Mesodermal cell (in vitro differentiated cells): ENCODE measurements at regions not wholly inside any gene's neighbourhood (a gene's known extent, or its start where the extent isn't known, plus 50 kb on each side); places are given as distances from the start of the nearest gene placed in this dataset.
A peak's percentile ranks its signal among the peaks of the same experiment; 100 is the strongest.

Source experiments
- H3K27ac ChIP-seq: 2 replicates; pipeline ENCODE4 v1.7.0; 2013; ENCODE audit warnings: mild to moderate bottlenecking, low read depth, low read length, moderate library complexity; ENCODE audit not compliant: severe bottlenecking
- H3K36me3 ChIP-seq: 2 replicates; pipeline ENCODE4 v1.7.1; 2013; ENCODE audit warnings: mild to moderate bottlenecking, low read length, moderate library complexity; ENCODE audit not compliant: control insufficient read depth, insufficient read depth
- H3K4me1 ChIP-seq: one replicate; pipeline ENCODE4 v1.7.1; 2013; ENCODE audit warnings: mild to moderate bottlenecking, low read length; ENCODE audit not compliant: insufficient read depth, control insufficient read depth, poor library complexity, severe bottlenecking
- H3K4me3 ChIP-seq: 2 replicates; pipeline ENCODE4 v1.7.0; 2013; ENCODE audit warnings: low read length, control low read depth, mild to moderate bottlenecking; ENCODE audit not compliant: insufficient read depth, poor library complexity, severe bottlenecking; ENCODE audit errors: extremely low read depth
- H3K9me3 ChIP-seq: 2 replicates; pipeline ENCODE4 v1.7.1; 2013; ENCODE audit warnings: mild to moderate bottlenecking, low read length, moderate library complexity; ENCODE audit not compliant: control insufficient read depth
- WGBS, 2 experiments: methylation state at CpG; one replicate each; pipeline ENCODE4 v1.1.5; 2013; ENCODE audit warnings: missing lambda C conversion rate in 2 of 2; ENCODE audit not compliant: insufficient coverage in 2 of 2; 5-methylcytosine and 5-hydroxymethylcytosine counted together

GRCh38 chr9:88746029-88746742 is 211.2 kb downstream of the NXNL2 start:
- Histone ChIP-seq H3K36me3 (no peaks in the 10 kb centered on the region), H3K4me1 (peaks cover 31% of the 10 kb centered on the region), H3K9me3 (peaks cover 2% of the 10 kb centered on the region), H3K27ac (peak overlapping the region; percentile 92), H3K4me3 (no peak overlapping the region)
- WGBS, 2 experiments: 25 to 36% methylated on average over 4 to 6 of the region's 6 CpGs

- Histone ChIP-seq H3K4me1 (peaks cover 31% of the 10 kb centered on the region), H3K4me3 (no peak overlapping the region), H3K9me3 (no peaks in the 10 kb centered on the region), H3K36me3 (no peaks in the 10 kb centered on the region), H3K27ac (peak overlapping the region; percentile 92)
- 19 to 30% methylated on average over 8 to 9 of the region's 9 CpGs for WGBS, 2 experiments
These were observed 211.9 kb downstream of the NXNL2 start for GRCh38 chr9:88746743-88747398.

- Histone ChIP-seq H3K4me3 (no peak overlapping the region), H3K36me3 (no peaks in the 10 kb centered on the region), H3K9me3 (no peaks in the 10 kb centered on the region), H3K4me1 (peaks cover 31% of the 10 kb centered on the region), H3K27ac (peak overlapping the region; percentile 92)
- 27 to 50% methylated on average over 2 of the region's 5 CpGs for WGBS, 2 experiments
These were observed 212.8 kb downstream of the NXNL2 start for GRCh38 chr9:88747768-88748167.

- Histone ChIP-seq H3K9me3 (no peaks in the 10 kb centered on the region), H3K27ac (peak overlapping the region; percentile 42), H3K36me3 (no peaks in the 10 kb centered on the region), H3K4me3 (no peak overlapping the region), H3K4me1 (peaks cover 31% of the 10 kb centered on the region)
- 85 to 94% methylated on average over 4 to 5 of the region's 5 CpGs for WGBS, 2 experiments
These were observed 213.7 kb downstream of the NXNL2 start for GRCh38 chr9:88748566-88749261.

GRCh38 chr9:88749420-88749819 is 214.4 kb downstream of the NXNL2 start:
- WGBS, 2 experiments: 79 to 92% methylated on average over 2 of the region's 2 CpGs
- peaks cover 31% of the 10 kb centered on the region for H3K4me1 ChIP-seq
- no peak overlapping the region for H3K4me3 ChIP-seq

GRCh38 chr9:88750832-88751360 is 215.9 kb downstream of the NXNL2 start:
- WGBS, 2 experiments: 93% methylated on average over 3 of the region's 3 CpGs
- Histone ChIP-seq H3K4me1 (peaks cover 22% of the 10 kb centered on the region), H3K36me3 (no peaks in the 10 kb centered on the region), H3K9me3 (no peaks in the 10 kb centered on the region), H3K27ac (no peak overlapping the region), H3K4me3 (no peak overlapping the region)

More at GRCh38 chr9:88749420-88749819, 214.4 kb downstream of the NXNL2 start:
- H3K27ac ChIP-seq: peak overlapping the region; percentile 42
- H3K36me3 ChIP-seq: no peaks in the 10 kb centered on the region
- H3K9me3 ChIP-seq: no peaks in the 10 kb centered on the region

- no peaks in the 10 kb centered on the region for H3K9me3 ChIP-seq
- no peak overlapping the region for H3K4me3 ChIP-seq
- H3K4me1 ChIP-seq: peaks cover 14% of the 10 kb centered on the region
- H3K27ac ChIP-seq: no peak overlapping the region
- WGBS, 2 experiments: 93% methylated on average over 4 to 8 of the region's 8 CpGs
- H3K36me3 ChIP-seq: no peaks in the 10 kb centered on the region
These were observed 216.8 kb downstream of the NXNL2 start for GRCh38 chr9:88751781-88752180.

GRCh38 chr9:88753691-88754367 is 218.9 kb downstream of the NXNL2 start:
- Histone ChIP-seq H3K36me3 (no peaks in the 10 kb centered on the region), H3K27ac (peak overlapping the region; percentile 51)
- 86 to 89% methylated on average over 3 of the region's 7 CpGs for WGBS, 2 experiments

GRCh38 chr9:88754452-88754851 is 219.5 kb downstream of the NXNL2 start:
- Histone ChIP-seq H3K27ac (no peak overlapping the region), H3K4me3 (no peak overlapping the region), H3K9me3 (no peaks in the 10 kb centered on the region), H3K36me3 (no peaks in the 10 kb centered on the region), H3K4me1 (peaks cover 6% of the 10 kb centered on the region)
- WGBS, 2 experiments: 97% methylated on average over 13 of the region's 13 CpGs

More at GRCh38 chr9:88753691-88754367, 218.9 kb downstream of the NXNL2 start:
- no peaks in the 10 kb centered on the region for H3K4me1 ChIP-seq
- no peaks in the 10 kb centered on the region for H3K9me3 ChIP-seq
- H3K4me3 ChIP-seq: no peak overlapping the region

- Histone ChIP-seq H3K9me3 (no peaks in the 10 kb centered on the region), H3K4me3 (no peak overlapping the region), H3K36me3 (no peaks in the 10 kb centered on the region), H3K4me1 (peaks cover 7% of the 10 kb centered on the region), H3K27ac (no peak overlapping the region)
- 95 to 100% methylated on average over 2 to 3 of the region's 5 CpGs for WGBS, 2 experiments
These were observed 219.9 kb downstream of the NXNL2 start for GRCh38 chr9:88754886-88755285.
